SK-N-SH treated with all-trans-retinoic acid at 6 μM for 48 hours (cell line): ENCODE measurements at regions not wholly inside any gene's neighbourhood (a gene's known extent, or its start where the extent isn't known, plus 50 kb on each side); places are given as distances from the start of the nearest gene placed in this dataset.
"Not testable (repeated sequence)": the region's sequence is repeated elsewhere in the genome, so short reads cannot be mapped to it uniquely, and the experiment has no call there.

Experiments used
- ARNTL ChIP-seq: fragments of 450-650 bp; formaldehyde crosslinking; IDR thresholded peaks from 2 replicates; pipeline ENCODE4 v1.5.0; 2020; ENCODE audit warnings: low read depth, mild to moderate bottlenecking, moderate library complexity, borderline replicate concordance
- GLIS3 ChIP-seq: fragments of 250-450 bp; sonication (Bioruptor Pico); IDR thresholded peaks from 2 replicates; pipeline ENCODE4 v1.5.0; 2020; ENCODE audit warnings: mild to moderate bottlenecking, moderate library complexity
- ISL1 ChIP-seq: fragments of 250-450 bp; sonication (Bioruptor Pico); IDR thresholded peaks from 2 replicates; pipeline ENCODE4 v2.1.2; 2022; ENCODE audit warnings: mild to moderate bottlenecking, moderate library complexity
- PPARA ChIP-seq: fragments of 250-450 bp; sonication (Bioruptor Pico); IDR thresholded peaks from 2 replicates; pipeline ENCODE4 v1.5.0; 2020; ENCODE audit warnings: mild to moderate bottlenecking, borderline replicate concordance
- RARB ChIP-seq: fragments of 250-450 bp; sonication (Bioruptor Pico); IDR thresholded peaks from 2 replicates; pipeline ENCODE4 v1.8.0; 2021; ENCODE audit warnings: mild to moderate bottlenecking, moderate library complexity
- SNAI2 ChIP-seq: fragments of 250-450 bp; sonication (Bioruptor Pico); IDR thresholded peaks from 2 replicates; pipeline ENCODE4 v1.5.0; 2020; ENCODE audit warnings: mild to moderate bottlenecking, moderate library complexity
- TCF4 ChIP-seq: fragments of 250-450 bp; sonication (Bioruptor Pico); IDR thresholded peaks from 2 replicates; pipeline ENCODE4 v1.8.0; 2021; ENCODE audit warnings: mild to moderate bottlenecking, moderate library complexity, borderline replicate concordance
- ZFP3 ChIP-seq: fragments of 250-450 bp; sonication (Bioruptor Pico); IDR thresholded peaks from 2 replicates; pipeline ENCODE4 v1.5.0; 2020; ENCODE audit warnings: mild to moderate bottlenecking, moderate library complexity
- ZFP30 ChIP-seq: fragments of 450-650 bp; formaldehyde crosslinking; IDR thresholded peaks from 2 replicates; pipeline ENCODE4 v1.5.0; 2022; ENCODE audit warnings: mild to moderate bottlenecking, moderate library complexity
- ZNF565 ChIP-seq: fragments of 450-650 bp; formaldehyde crosslinking; conservative IDR thresholded peaks from 2 replicates; pipeline ENCODE4 v1.5.0; 2020; ENCODE audit warnings: low read depth, mild to moderate bottlenecking, moderate library complexity
- ZNF8 ChIP-seq: fragments of 450-650 bp; formaldehyde crosslinking; IDR thresholded peaks from 2 replicates; pipeline ENCODE4 v1.5.0; 2020; ENCODE audit warnings: mild to moderate bottlenecking, moderate library complexity
- TF ChIP-seq, protein P1 (sequence below): fragments of 250-450 bp; sonication (Bioruptor Pico); IDR thresholded peaks from 2 replicates; pipeline ENCODE4 v1.5.0; 2020; ENCODE audit warnings: mild to moderate bottlenecking, moderate library complexity
- TF ChIP-seq, protein P2 (sequence below): fragments of 250-450 bp; sonication (Bioruptor Pico); IDR thresholded peaks from 2 replicates; pipeline ENCODE4 v1.8.0; 2020; ENCODE audit warnings: mild to moderate bottlenecking, moderate library complexity, borderline replicate concordance
- TF ChIP-seq, protein P3 (sequence below): fragments of 250-450 bp; sonication (Bioruptor Pico); IDR thresholded peaks from 2 replicates; pipeline ENCODE4 v1.5.1; 2020; ENCODE audit warnings: low read depth, mild to moderate bottlenecking, moderate library complexity

DNA sequence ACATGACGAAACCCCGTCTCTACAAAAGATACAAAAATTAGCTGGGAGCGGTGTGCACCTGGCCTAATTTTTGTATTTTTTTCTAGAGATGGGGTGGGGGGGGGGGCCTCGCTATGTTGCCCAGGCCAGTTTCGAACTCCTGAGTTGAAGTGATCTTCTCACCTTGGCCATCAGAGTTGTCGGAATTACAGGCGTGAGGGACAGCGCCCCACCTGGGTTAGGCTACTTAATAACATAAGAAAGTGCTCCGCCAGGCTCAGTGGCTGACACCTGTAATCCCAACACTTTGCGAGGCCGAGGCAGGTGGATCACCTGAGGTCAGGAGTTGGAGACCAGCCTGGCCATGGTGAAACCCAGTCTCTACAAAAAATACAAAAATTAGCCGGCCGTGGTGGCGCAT lies 92.9 kb upstream of the METTL14 start:
- TF ChIP-seq ZFP3 (CRISPR knock-in tag); ISL1; PPARA; GLIS3 (CRISPR knock-in tag); ARNTL (CRISPR knock-in tag); ZFP30; RARB (CRISPR knock-in tag); ZNF8 (CRISPR knock-in tag); SNAI2; TCF4 (CRISPR knock-in tag); ZNF565 (CRISPR knock-in tag): not testable (repeated sequence)
- TF ChIP-seq, protein P1, sequence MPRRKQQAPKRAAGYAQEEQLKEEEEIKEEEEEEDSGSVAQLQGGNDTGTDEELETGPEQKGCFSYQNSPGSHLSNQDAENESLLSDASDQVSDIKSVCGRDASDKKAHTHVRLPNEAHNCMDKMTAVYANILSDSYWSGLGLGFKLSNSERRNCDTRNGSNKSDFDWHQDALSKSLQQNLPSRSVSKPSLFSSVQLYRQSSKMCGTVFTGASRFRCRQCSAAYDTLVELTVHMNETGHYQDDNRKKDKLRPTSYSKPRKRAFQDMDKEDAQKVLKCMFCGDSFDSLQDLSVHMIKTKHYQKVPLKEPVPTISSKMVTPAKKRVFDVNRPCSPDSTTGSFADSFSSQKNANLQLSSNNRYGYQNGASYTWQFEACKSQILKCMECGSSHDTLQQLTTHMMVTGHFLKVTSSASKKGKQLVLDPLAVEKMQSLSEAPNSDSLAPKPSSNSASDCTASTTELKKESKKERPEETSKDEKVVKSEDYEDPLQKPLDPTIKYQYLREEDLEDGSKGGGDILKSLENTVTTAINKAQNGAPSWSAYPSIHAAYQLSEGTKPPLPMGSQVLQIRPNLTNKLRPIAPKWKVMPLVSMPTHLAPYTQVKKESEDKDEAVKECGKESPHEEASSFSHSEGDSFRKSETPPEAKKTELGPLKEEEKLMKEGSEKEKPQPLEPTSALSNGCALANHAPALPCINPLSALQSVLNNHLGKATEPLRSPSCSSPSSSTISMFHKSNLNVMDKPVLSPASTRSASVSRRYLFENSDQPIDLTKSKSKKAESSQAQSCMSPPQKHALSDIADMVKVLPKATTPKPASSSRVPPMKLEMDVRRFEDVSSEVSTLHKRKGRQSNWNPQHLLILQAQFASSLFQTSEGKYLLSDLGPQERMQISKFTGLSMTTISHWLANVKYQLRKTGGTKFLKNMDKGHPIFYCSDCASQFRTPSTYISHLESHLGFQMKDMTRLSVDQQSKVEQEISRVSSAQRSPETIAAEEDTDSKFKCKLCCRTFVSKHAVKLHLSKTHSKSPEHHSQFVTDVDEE (CRISPR knock-in tag), result not testable (repeated sequence)
- TF ChIP-seq, protein P2, sequence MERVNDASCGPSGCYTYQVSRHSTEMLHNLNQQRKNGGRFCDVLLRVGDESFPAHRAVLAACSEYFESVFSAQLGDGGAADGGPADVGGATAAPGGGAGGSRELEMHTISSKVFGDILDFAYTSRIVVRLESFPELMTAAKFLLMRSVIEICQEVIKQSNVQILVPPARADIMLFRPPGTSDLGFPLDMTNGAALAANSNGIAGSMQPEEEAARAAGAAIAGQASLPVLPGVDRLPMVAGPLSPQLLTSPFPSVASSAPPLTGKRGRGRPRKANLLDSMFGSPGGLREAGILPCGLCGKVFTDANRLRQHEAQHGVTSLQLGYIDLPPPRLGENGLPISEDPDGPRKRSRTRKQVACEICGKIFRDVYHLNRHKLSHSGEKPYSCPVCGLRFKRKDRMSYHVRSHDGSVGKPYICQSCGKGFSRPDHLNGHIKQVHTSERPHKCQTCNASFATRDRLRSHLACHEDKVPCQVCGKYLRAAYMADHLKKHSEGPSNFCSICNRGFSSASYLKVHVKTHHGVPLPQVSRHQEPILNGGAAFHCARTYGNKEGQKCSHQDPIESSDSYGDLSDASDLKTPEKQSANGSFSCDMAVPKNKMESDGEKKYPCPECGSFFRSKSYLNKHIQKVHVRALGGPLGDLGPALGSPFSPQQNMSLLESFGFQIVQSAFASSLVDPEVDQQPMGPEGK (CRISPR knock-in tag), result not testable (repeated sequence)
- TF ChIP-seq, protein P3, sequence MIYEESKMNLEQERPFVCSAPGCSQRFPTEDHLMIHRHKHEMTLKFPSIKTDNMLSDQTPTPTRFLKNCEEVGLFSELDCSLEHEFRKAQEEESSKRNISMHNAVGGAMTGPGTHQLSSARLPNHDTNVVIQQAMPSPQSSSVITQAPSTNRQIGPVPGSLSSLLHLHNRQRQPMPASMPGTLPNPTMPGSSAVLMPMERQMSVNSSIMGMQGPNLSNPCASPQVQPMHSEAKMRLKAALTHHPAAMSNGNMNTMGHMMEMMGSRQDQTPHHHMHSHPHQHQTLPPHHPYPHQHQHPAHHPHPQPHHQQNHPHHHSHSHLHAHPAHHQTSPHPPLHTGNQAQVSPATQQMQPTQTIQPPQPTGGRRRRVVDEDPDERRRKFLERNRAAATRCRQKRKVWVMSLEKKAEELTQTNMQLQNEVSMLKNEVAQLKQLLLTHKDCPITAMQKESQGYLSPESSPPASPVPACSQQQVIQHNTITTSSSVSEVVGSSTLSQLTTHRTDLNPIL (CRISPR knock-in tag), result not testable (repeated sequence)
